PC-9 (cell line): ENCODE measurements at regions not wholly inside any gene's neighbourhood (a gene's known extent, or its start where the extent isn't known, plus 50 kb on each side); places are given as distances from the start of the nearest gene placed in this dataset.

Source experiments
- BruUV-seq: library from RNA; stranded (reverse); fragments of 400-500 nt; replicated peaks from 2 replicates; lab custom pipeline; 2021; lab: Mats Ljungman, UMichigan
- CTCF ChIA-PET: fragments of 300-600 bp; sonication (Branson Sonifier 250); formaldehyde crosslinking; loops from one replicate; lab custom pipeline; 2022; ENCODE audit warnings: antibody characterized with exemption; lab: Charles Lee
- POLR2A ChIA-PET: fragments of 300-600 bp; sonication (Branson Sonifier 250); formaldehyde crosslinking; loops from one replicate; lab custom pipeline; 2022; ENCODE audit warnings: antibody characterized with exemption; ENCODE audit not compliant: unreplicated experiment; lab: Charles Lee
- DNase-seq, 2 experiments: peaks; one replicate each; pipeline versions ENCODE4 v3.0.0 to v3.0.0-alpha.2; 2015 to 2022; ENCODE audit warnings: mixed read lengths in 1 of 2
- H2AFZ ChIP-seq: fragments of 200-600 bp; sonication (generic); 2 replicates; pipeline ENCODE4 v1.8.1; 2017; ENCODE audit warnings: antibody characterized with exemption
- H3F3A ChIP-seq: fragments of 200-600 bp; sonication (generic); 2 replicates; pipeline ENCODE4 v1.8.1; 2017; ENCODE audit warnings: antibody characterized with exemption, mild to moderate bottlenecking, low read depth; ENCODE audit not compliant: insufficient read depth
- H3K27ac ChIP-seq: fragments of 200-600 bp; sonication (generic); 2 replicates; pipeline ENCODE4 v1.6.1; 2016; ENCODE audit warnings: mixed run types
- H3K27me3 ChIP-seq: fragments of 200-600 bp; sonication (generic); 2 replicates; pipeline ENCODE4 v1.6.1; 2016; ENCODE audit warnings: low read depth, mixed run types; ENCODE audit not compliant: insufficient read depth
- H3K36me3 ChIP-seq: fragments of 200-600 bp; sonication (generic); 2 replicates; pipeline ENCODE4 v1.6.1; 2016; ENCODE audit warnings: low read depth, mixed run types
- H3K4me1 ChIP-seq: fragments of 200-600 bp; sonication (generic); replicated peaks from 2 replicates; pipeline ENCODE4 v1.6.1; 2016; ENCODE audit warnings: mixed run types; ENCODE audit not compliant: insufficient read depth
- H3K4me2 ChIP-seq: fragments of 200-600 bp; sonication (generic); 2 replicates; pipeline ENCODE4 v1.6.1; 2017; ENCODE audit warnings: mixed run types
- H3K4me3 ChIP-seq: fragments of 200-600 bp; sonication (generic); 2 replicates; pipeline ENCODE4 v1.6.1; 2016; ENCODE audit warnings: mixed run types
- H3K79me2 ChIP-seq: fragments of 200-600 bp; sonication (generic); 2 replicates; pipeline ENCODE4 v1.6.1; 2017; ENCODE audit warnings: low read depth, mixed run types
- H3K9me2 ChIP-seq: fragments of 200-600 bp; sonication (generic); 2 replicates; pipeline ENCODE4 v1.8.1; 2017; ENCODE audit warnings: mild to moderate bottlenecking; ENCODE audit not compliant: insufficient read depth
- H3K9me3 ChIP-seq: fragments of 200-600 bp; sonication (generic); 2 replicates; pipeline ENCODE4 v1.8.1; 2016; ENCODE audit warnings: low read depth; ENCODE audit not compliant: insufficient read depth
- H4K20me1 ChIP-seq: fragments of 200-600 bp; sonication (generic); 2 replicates; pipeline ENCODE4 v1.8.1; 2017; ENCODE audit not compliant: insufficient read depth
- EZH2 ChIP-seq: fragments of 200-600 bp; sonication (generic); IDR thresholded peaks from 2 replicates; pipeline ENCODE4 v1.8.0; 2017; ENCODE audit warnings: antibody characterized with exemption, low read depth
- intact Hi-C: fragments of 100-400 bp; cut with micrococcal nuclease; formaldehyde crosslinking; loops from one replicate; pipeline ENCODE4 v1.10.0; 2022; ENCODE audit not compliant: unreplicated experiment
- TF ChIP-seq, protein P1 (sequence below): fragments of 200-600 bp; sonication (generic); conservative IDR thresholded peaks from 2 replicates; pipeline ENCODE4 v1.6.1; 2017; ENCODE audit warnings: mixed run types, antibody characterized with exemption, mild to moderate bottlenecking, moderate library complexity

DNA sequence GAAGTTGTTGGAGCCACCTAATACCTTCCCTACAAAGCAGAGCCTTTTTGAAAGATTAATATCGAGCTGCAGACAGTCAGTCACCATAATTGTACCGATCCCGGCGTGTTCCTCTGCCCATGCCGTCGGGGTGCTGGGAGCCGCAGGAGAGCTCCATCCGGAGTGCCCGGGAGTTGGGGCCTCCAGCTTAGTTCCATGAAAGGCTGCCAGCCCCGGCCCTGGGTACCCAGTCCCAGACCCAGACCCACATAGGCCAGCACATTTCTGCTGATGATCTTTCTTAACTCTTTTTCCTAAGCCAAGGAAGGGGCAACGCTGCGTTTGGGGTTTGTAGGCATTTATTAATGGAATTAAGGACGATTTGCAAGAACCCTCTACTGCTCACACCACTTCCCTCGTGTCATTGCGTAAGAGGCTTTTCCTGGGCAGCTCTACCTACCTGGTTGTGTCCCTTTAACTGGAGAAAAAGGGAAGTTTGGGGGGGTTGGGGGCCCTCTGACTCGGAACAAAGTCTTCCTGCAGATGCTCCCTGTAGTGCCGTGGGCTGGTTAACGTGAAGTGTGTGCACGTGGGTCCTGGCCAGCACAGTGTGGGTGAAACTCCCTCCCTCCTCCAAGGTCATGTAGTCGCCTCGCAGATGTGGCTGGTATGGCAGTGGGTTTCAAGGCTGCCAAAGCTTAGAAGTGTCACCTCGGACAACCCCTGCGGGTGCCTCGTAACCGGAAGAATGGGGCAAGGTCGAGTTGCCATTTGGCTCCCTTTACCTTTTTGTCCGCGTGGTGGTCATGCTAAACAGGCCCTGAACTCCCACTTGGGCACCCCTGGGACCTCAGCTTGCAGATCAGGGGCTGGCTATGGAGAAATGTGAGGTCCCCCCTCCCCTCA is 54.3 kb upstream of the APCDD1L start:
- POLR2A ChIA-PET = no interaction called here
- intact Hi-C loops = loop anchor here (1.0 kb wide), 1 partner anchor 20 kb away; no protein-coding TSS in a partner anchor
- Histone ChIP-seq H3K79me2 (no peaks in the 10 kb centered on the region), H3K9me3 (no peaks in the 10 kb centered on the region), H3K4me3 (no peak overlapping the region), H3K4me1 (no peaks in the 10 kb centered on the region), H3K4me2 (no peak overlapping the region), H3K27me3 (no peaks in the 10 kb centered on the region), H3K36me3 (no peaks in the 10 kb centered on the region), H4K20me1 (no peaks in the 10 kb centered on the region), H3K9me2 (no peaks in the 10 kb centered on the region; the same call in 1 of the 2 replicates), H2AFZ (no peak overlapping the region), H3F3A (peaks cover 4% of the 10 kb centered on the region; the same call in 1 of the 2 replicates), H3K27ac (no peak overlapping the region)
- CTCF ChIA-PET = no interaction called here
- no TSS peak for BruUV-seq
- DNase-seq = no peak
- TF ChIP-seq, protein P1, sequence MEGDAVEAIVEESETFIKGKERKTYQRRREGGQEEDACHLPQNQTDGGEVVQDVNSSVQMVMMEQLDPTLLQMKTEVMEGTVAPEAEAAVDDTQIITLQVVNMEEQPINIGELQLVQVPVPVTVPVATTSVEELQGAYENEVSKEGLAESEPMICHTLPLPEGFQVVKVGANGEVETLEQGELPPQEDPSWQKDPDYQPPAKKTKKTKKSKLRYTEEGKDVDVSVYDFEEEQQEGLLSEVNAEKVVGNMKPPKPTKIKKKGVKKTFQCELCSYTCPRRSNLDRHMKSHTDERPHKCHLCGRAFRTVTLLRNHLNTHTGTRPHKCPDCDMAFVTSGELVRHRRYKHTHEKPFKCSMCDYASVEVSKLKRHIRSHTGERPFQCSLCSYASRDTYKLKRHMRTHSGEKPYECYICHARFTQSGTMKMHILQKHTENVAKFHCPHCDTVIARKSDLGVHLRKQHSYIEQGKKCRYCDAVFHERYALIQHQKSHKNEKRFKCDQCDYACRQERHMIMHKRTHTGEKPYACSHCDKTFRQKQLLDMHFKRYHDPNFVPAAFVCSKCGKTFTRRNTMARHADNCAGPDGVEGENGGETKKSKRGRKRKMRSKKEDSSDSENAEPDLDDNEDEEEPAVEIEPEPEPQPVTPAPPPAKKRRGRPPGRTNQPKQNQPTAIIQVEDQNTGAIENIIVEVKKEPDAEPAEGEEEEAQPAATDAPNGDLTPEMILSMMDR = no peak
- no peak for TF ChIP-seq EZH2

DNA sequence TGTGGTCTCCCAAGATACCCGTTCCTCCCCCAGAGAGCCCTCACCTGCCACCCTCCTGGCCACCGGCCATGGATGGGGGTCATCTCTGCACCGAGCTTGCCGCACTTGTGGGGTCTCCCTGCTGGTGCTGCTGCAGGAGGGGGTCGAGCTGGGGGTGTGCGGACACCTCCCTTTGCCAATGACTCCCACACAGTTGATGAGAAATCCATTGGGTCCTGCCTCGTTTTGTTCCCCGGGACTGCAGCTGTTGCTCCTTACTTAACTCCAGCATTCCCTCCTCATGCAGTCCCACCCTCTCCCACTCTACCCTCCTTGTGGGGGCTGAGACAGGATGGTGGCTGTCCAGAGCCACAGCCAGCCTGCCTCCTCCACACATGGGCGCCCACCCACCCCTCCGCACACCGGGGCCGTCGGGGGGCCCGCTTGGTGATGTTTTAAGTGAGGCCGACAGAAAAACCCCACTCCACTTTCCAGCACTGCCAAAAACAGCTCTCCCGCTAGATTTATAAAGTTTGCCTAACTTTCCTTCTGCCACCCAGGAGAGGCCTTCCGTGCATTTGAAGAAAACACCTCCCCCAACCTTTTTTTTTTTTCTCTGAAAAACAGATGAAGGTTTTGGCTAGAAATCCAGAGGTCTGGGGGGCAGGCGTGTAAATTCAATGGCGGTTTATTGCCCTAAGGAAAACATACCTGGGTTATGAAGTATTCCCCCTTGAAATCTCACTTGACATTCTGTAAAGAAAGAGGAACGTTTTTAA is 53.5 kb upstream of the APCDD1L start:
- Histone ChIP-seq H4K20me1 (no peaks in the 10 kb centered on the region), H3K9me2 (no peaks in the 10 kb centered on the region), H2AFZ (no peak overlapping the region), H3K27ac (no peak overlapping the region), H3F3A (peaks cover 4% of the 10 kb centered on the region; the same call in 1 of the 2 replicates), H3K4me3 (no peak overlapping the region), H3K36me3 (no peaks in the 10 kb centered on the region), H3K4me2 (no peak overlapping the region), H3K79me2 (no peaks in the 10 kb centered on the region), H3K27me3 (no peaks in the 10 kb centered on the region), H3K4me1 (no peaks in the 10 kb centered on the region), H3K9me3 (no peaks in the 10 kb centered on the region)
- ChIA-PET CTCF (no interaction called here), POLR2A (no interaction called here)
- TF ChIP-seq EZH2 = no peak
- TF ChIP-seq, protein P1 = no peak
- intact Hi-C loops = no loop called here
- DNase-seq = no peak
- BruUV-seq = no TSS peak

DNA sequence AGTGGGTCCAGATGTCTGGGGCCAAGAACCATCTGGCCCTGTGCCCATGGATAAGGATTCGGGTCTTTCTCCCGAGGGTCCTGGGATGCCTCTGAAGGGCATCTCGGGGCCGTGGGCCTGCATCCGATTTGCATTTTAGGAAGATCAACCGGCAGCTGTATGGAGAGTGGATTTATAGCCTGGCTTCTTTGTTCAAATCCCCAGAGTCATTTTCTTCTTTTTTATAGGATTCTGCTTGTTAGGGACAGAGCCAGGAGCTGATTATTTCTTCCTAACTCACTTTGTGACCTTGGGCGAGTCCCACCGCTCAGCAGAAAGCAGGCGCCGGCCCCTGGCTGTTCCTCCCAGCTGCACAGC is 52.9 kb upstream of the APCDD1L start:
- H3K27me3 ChIP-seq = no peaks in the 10 kb centered on the region
- ChIA-PET POLR2A (interaction anchor here (0.6 kb wide), 1 partner anchor 39 kb away, joined by 4 read pairs; no protein-coding TSS in a partner anchor), CTCF (no interaction called here)
- no peak for DNase-seq
- no peaks in the 10 kb centered on the region for H4K20me1 ChIP-seq
- H3K4me2 ChIP-seq = no peak overlapping the region
- H3K27ac ChIP-seq = no peak overlapping the region
- H3K4me1 ChIP-seq = no peaks in the 10 kb centered on the region
- intact Hi-C loops = no loop called here
- no peaks in the 10 kb centered on the region for H3K79me2 ChIP-seq
- H3K9me3 ChIP-seq = no peaks in the 10 kb centered on the region
- H3K9me2 ChIP-seq = no peaks in the 10 kb centered on the region
- BruUV-seq = no TSS peak
- H2AFZ ChIP-seq = no peak overlapping the region
- H3K36me3 ChIP-seq = no peaks in the 10 kb centered on the region
- H3F3A ChIP-seq = peaks cover 4% of the 10 kb centered on the region; the same call in 1 of the 2 replicates
- no peak for TF ChIP-seq EZH2
- no peak overlapping the region for H3K4me3 ChIP-seq
